HG02885 (cell line): ENCODE measurements at regions not wholly inside any gene's neighbourhood (a gene's known extent, or its start where the extent isn't known, plus 50 kb on each side); places are given as distances from the start of the nearest gene placed in this dataset.
"Not testable (repeated sequence)": the region's sequence is repeated elsewhere in the genome, so short reads cannot be mapped to it uniquely, and the experiment has no call there.

Experiments
- ATAC-seq: cut with Tn5 transposase; IDR thresholded peaks from one replicate; pipeline ENCODE4 v1.9.1; 2021; ENCODE audit warnings: mild to moderate bottlenecking; ENCODE audit not compliant: unreplicated experiment, poor library complexity

DNA sequence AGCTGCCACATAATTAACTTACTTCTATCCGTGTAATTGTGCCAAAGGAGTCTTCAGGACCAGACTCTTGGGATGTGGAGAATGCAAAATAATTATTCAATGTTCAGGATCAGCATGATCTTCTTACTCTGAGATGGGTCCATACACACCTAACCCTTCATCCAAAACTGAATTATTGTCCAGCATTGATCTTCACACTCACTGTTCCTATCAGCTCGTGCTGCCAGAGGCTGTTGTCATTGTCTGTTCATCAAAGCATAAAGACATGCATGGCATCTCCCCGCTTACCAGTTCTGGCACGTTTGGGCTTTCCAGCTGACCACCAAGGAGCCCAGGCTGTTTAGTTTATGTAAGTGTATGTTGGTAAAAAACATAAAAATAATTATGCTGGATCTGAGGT, 1090.7 kb downstream of the DNAJB9 start:
- ATAC-seq, result no peak

DNA sequence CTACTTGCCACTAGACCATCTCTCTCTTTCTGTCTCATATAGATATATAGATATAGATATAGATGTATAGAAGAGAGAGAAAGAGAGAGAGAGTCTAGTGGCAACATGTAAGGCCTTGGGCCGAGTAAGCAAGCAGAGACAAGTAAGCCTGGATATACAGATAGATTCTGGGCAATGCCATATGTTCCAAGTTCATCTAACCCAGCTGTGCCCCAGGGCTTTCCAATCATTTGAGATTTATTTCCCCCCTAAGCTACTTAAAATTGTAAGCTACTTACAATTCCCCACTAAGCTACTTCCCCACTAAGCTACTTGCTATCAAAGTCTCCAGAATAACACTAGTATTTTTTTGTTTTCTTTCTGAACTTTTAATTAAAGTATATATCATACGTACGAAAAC, 1094.1 kb downstream of the DNAJB9 start:
- ATAC-seq, result no peak

DNA sequence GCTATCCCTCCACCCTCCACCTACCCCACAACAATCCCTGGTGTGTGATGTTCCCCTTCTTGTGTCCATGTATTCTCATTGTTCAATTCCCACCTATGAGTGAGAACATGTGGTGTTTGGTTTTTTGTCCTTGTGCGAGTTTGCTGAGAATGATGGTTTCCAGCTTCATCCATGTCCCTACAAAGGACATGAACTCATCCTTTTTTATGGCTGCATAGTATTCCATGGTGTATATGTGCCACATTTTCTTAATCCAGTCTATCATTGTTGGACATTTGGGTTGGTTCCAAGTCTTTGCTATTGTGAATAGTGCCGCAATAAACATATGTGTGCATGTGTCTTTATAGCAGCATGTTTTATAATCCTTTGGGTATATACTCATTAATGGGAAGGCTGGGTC, 1117.6 kb downstream of the DNAJB9 start:
- not testable (repeated sequence) for ATAC-seq

DNA sequence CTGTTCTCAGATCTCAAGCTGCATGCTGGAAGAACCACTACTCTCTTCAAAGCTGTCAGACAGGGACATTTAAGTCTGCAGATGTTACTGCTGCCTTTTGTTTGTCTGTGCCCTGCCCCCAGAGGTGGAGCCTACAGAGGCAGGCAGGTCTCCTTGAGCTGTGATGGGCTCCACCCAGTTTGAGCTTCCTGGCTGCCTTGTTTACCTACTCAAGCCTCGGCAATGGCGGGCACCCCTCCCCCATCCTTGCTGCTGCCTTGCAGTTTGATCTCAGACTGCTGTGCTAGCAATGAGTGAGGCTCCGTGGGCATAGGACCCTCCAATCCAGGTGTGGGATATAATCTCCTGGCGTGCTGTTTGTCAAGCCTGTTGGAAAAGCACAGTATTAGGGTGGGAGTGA, 1122.9 kb downstream of the DNAJB9 start:
- ATAC-seq, result not testable (repeated sequence)

DNA sequence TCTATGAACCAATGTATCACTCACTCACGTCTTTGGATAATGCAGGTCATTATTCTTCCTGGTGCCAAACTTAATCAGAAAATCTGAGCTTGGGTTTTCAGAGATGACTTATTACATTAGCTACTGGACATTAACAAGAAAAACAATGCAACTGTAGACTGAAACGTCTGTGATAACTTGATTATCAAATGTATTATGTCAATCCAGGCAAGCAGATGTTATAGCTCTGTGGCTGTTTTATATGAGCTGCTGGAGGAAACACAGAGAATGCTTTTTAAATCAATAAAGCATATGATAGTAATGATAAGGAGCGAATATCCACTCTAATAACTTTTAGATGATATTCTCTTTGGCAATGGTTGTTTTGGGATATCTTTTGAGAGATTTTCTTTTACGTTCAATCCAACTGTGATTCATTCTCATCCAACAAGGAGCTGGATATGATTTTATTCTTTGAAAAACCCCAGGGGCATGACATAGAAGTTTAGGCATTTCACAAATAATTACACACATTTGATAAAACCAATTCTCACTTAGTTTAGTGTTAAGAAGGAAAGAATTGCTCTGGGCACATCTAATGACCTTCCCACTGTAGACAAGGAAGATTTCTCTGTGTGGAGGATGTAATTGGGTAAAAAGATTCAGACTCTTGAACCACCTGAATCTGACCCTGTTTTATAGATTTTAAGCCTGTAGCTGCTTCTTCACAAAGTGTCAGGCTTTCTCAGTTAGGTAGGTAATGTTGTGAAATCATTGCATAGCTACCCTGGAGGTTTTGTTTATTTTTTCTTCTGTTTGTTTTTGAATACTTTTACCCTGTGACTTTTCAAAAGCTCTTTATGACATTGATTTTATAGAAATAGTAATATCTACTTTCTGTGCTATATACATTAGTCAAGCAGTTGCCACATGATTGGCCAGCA, 1124.7 kb downstream of the DNAJB9 start:
- no peak for ATAC-seq

DNA sequence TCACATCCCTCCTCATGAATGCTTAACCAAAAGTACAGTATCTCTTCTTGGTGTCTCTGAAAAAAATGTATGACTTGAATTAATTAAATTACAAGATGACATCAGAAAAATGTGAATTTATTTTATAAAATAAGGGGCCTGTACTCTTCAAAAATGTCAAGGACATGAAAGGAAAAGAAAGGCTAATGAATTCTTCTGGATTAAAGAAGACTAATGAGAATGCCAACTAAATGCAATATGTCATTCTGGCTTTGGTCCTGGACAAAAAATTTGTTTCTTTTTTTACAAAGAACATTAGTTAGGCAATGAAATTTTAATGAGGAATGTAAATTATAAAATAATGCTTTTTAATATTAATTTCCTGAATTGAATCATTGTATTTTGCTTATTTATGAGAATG, 1125.7 kb downstream of the DNAJB9 start:
- no peak for ATAC-seq

DNA sequence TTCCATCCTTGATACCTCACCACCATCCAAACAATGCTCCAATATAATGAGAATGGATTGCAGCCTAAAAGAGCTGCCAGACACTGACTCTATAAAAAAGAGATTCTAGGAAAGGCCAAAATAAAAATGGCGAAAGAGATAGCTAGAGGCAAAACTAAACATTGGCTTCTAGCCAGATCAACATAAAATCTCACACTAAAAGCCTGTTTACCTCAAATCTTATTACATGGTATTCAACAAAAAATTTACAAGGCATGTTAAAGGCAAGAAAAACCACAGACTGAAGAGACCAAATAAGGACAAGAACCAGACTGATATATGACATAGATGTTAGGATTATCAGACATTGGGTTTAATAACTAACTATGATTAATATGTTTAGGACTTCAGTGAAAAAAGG, 1127.0 kb downstream of the DNAJB9 start:
- ATAC-seq, result no peak

DNA sequence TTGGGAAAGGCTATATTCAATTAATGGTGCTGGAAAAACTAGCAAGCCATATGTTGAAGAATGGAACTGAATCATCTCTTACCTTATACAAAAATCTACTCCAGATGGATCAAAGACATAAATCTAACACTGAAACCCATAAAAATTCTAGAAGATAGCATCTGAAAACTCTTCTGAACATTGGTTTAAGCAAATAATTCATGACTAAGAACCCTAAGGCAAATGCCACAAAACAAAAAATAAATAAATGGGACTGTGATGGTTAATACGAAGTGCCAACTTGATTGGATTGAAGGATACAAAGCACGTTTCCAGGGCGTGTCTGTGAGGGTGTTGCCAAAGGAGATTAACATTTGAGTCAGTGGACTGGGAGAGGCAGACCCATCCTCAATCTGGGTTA, 1130.0 kb downstream of the DNAJB9 start:
- no peak for ATAC-seq

DNA sequence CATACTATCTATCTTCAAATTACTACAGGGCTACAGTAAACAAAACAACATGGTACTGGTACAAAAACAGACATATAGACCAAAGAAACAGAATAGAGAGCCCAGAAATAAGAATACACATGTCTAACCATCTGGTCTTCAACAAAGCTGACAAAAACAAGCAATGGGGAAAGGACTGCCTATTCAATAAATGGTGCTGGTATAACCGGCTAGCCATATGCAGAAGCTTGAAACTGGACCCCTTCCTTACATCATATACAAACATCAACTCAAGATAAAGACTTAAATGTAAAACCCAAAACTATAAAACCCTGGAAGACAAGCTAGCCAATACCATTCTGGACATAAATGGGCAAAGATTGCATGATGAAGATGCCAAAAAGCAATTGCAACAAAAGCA, 1143.7 kb downstream of the DNAJB9 start:
- ATAC-seq, result no peak

DNA sequence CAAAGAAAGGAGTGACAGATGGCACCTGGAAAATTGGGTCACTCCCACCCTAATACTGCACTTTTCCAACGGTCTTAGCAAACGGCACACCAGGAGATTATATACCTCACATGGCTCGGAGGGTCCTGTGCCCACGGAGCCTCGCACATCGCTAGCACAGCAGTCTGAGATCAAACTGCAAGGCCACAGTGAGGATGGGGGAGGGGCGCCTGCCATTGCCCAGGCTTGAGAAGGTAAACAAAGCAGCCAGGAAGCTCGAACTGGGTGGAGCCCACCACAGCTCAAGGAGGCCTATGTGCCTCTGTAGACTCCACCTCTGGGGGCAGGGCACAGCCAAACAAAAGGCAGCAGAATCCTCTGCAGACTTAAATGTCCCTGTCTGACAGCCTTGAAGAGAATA, 1149.7 kb downstream of the DNAJB9 start:
- ATAC-seq, result not testable (repeated sequence)

DNA sequence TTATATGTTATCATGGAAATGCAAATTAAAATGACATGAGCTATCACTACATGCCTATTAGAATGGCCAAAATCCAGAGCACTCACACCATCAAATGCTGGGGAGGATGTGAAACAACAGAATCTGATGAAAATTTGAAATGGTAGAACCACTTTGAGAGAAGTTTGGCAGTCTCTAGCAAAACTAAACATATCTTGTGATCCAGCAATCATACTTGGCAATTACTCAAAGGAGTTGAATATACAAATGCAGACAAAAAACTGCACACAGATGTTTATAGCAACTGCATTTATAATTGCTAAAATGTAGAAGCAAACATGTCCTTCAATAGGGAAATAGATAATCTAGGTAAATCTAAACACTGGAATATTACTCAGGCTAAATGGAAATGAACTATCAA, 1164.9 kb downstream of the DNAJB9 start:
- ATAC-seq, result no peak

DNA sequence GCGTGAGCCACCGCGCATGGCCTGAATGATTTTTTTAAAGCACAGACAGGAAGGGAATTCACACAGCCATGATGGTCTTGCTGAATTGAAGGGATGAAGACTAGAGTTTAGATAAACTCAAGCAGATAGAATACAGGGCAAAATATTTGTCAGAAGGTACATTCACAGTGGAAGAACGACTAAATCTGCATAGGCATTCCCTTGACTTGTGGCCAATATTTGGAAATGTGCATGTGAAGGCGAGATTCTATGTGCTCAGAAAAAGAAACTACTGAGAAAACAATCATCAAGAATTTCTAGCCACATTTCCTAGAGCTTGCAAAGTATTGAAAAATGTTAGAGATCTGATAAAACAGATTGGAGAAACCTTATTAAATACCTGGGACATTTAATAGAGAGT, 1166.2 kb downstream of the DNAJB9 start:
- no peak for ATAC-seq

DNA sequence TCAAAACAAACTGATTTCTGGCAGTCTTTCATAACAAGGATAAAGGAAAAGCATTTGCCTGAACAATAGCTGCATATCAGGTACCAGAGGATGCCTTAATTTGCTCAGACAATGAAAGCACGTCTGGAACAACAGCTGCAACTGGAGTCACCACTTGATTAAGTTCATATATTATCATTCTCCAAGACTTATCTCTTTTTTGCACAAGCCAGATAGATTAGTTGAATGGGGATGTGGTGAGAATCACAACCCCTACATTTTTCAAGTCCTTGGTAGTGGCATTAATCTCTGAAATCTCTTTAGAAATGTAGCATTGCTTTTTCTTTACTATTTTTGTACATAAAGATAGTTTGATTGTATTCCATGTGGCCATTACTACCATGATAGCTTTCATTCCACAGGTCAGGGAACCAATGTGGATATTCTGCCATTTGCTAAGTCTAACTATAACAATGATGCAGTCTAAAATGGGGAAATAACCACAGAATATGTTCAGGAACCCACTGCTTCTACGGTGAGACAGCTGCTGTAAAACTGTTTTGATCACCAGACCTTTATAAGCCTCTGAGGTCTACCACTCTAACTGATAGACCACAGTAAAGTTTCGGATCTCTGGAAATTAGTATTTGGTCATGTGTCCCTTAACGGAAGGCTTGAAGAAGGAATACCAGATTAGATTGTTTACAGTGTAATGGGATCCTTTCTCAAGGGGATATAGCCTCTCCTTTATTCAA, 1176.2 kb downstream of the DNAJB9 start:
- ATAC-seq, result no peak

DNA sequence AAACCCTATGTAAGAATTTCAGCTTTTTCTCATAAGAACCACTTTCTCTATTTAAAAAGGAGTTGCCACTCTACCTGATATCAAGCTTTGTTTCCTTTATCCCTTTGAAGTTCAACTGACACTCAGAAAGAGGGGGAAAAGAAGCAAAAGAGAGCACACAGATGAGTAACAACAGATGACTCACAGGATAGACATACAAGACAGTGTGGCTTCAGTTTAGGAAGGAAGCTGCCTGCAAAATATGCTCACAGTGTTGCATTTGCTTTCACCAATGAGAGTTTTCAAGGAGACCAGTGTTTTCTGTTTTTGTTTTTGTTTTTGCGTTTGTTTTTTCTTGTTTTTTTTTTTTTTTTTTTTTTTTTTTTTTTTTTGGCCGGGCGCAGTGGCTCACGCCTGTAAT, 1181.6 kb downstream of the DNAJB9 start:
- no peak for ATAC-seq

DNA sequence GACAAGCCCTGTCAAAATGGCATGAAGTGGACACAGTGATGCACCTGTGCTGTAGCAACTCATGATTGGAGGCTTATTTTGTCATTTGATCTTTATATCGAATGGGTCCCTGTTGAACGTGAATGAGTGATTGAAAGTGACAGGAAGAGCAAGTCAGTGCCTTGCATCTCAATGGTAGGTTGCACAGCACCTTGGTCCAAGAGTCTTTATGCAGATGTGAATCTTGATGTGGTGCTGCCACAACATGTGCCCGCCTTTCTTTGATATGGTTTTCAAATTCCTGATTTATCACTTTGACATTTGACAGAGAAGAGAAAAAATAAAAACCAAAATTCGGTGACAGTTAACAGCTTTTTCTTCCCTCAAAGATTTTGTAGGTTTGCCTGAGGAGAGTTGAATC, 1182.4 kb downstream of the DNAJB9 start:
- ATAC-seq, result no peak

DNA sequence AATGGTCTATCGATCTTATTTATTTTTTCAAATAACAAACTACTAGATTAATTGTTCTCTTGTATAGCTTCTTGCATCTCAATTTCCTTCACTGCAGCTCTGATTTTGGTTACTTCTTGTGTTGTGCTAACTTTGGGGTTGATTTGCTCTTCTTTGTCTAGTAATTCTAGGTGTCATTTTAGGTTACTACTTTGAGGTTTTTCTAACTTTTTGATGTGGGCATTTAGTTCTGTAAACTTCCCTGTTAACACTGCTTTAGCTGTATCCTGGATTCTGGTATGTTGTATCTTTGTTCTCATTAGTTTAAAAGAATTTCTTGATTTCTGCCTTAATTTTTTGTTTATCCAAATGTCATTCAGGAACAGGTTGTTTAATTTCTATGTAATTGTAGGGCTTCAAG, 1188.0 kb downstream of the DNAJB9 start:
- no peak for ATAC-seq

DNA sequence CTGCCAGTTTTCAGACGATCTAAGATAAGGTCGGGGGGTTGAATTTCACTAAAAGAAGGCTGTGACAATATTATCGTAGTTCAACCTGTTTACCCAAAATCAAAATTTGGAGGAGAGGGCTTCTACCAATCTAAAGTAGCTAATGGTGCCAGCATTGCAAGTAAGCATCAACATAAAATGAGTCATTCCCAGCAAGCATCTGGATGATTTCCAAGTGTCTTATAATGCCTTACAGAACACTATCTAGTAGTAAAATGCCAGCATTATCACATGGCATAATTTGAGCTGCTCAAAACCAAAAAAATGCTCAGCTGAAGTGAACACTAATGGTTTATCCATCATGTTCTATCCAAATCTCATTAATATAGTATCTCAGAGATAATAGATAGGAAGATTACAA, 1193.9 kb downstream of the DNAJB9 start:
- no peak for ATAC-seq

DNA sequence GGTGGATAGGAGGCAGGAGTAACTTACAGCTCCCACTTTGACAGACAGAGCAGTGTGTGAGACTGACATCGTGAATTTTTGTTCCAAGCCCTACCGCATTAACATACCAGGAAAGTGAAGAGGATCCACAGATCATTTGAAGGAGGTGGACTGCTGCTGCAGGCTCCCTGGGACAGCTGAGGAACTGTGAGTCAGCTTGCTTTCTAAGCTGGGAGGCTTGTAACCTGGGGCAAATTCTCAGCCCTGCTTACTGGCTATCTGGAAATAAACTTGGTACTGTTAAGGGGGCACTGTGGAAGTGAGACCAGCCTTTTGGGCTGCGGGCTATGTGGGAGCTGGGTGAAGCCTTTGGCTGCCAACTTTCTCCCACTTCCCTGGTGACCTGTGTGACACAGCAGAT, 1202.5 kb downstream of the DNAJB9 start:
- no peak for ATAC-seq

DNA sequence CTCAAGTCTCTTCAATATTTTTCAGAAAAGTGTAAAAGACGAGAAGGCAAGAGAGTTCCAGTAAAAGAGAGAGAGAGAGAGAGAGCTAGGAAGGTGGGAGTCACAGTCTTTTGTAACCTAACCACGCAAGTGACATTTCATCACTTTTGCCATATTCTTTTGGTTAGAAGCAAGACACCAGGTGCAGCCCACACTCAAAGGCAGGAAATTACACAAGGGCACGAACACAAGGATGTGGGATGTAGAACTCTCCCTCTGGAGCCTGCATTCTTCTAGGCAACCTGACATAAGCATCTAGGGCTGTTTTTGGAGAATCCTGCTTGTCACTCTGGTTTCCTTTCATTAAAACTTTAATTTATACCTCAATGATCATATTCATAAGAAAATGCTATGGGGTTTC, 1213.1 kb downstream of the DNAJB9 start:
- no peak for ATAC-seq

DNA sequence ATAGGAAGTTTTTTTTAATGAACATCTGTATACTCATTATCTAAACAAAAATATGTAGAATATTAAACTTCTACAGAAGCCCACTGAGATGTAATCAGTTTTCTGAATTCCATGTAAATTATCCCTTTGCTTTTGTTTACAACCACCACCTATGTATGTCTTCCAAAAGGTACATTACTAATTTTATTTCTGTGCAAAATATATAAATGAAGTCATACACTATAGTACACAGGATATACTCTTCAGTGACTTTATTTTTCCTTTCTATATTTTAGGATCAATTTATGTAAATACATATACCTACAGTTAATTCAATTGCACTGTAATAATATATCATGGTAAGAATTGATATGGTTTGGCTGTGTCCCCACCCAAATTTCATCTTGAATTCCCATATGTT, 1236.9 kb downstream of the DNAJB9 start:
- ATAC-seq, result no peak

DNA sequence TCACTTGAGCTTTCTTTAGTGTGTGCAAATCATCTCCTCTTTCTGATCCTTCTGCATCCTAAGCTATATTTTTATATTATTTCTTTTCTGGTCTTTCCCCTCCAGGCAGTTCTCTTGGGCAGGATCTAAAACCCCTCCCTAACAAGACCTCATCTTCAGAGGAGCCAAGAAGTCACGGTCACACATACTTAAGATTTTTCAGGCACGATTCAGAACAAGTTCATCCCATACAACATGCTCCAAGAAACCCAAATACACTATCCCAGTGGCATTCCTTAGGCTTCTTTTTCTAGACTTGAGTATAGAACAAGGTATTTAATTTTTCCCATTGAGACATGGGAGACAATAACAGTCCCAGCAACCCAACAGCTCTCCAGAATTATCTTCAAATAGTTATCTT, 1251.5 kb downstream of the DNAJB9 start:
- no peak for ATAC-seq

DNA sequence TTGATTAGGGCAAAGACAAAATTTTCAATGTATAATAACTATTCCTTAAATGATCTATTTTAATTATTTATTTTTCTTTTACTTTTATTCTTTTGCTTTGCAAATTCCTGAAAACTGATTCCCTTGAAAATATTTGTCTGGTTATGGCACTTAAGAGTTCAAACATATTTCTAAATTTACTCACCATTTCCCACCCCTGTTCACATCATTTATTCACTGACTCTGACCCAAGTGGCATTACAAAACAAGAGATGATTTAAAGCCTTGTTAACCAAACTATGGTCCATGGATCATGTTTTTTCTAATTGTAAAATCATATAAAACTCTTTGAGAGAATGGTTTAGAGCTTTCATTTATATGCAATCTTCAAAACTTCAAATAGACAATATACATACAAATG, 1256.1 kb upstream of the LRRN3 start:
- ATAC-seq, result no peak
